ENCODE measurements at regions not wholly inside any gene's neighbourhood (a gene's known extent, or its start where the extent isn't known, plus 50 kb on each side); places are given as distances from the start of the nearest gene placed in this dataset.

GRCh38 chr16:5549802-5550201, 452.2 kb upstream of the EEF2KMT start:
- no peak for DNase-seq

- DNase-seq: no peak
Measured at GRCh38 chr16:5541356-5541755, 443.8 kb upstream of the EEF2KMT start.

- no peak for DNase-seq
Measured at GRCh38 chr16:5537347-5537746, 439.8 kb upstream of the EEF2KMT start.

- no peak for DNase-seq
Measured at GRCh38 chr16:5533321-5533888, 435.8 kb upstream of the EEF2KMT start.

- DNase-seq: no peak
Measured at GRCh38 chr16:5527817-5528216, 430.2 kb upstream of the EEF2KMT start.

- no peak for DNase-seq
Measured at GRCh38 chr16:5526826-5527225, 429.2 kb upstream of the EEF2KMT start.

GRCh38 chr16:5523829-5524228, 426.2 kb upstream of the EEF2KMT start:
- DNase-seq: no peak

GRCh38 chr16:5516115-5516514, 418.5 kb upstream of the EEF2KMT start:
- no peak for DNase-seq

GRCh38 chr16:5512014-5512413, 414.4 kb upstream of the EEF2KMT start:
- no peak for DNase-seq

GRCh38 chr16:5510819-5511370, 413.3 kb upstream of the EEF2KMT start:
- DNase-seq: no peak

GRCh38 chr16:5509794-5510193, 412.2 kb upstream of the EEF2KMT start:
- DNase-seq: no peak

GRCh38 chr16:5509336-5509735, 411.7 kb upstream of the EEF2KMT start:
- DNase-seq: no peak

- DNase-seq: no peak
Measured at GRCh38 chr16:5508371-5508770, 410.8 kb upstream of the EEF2KMT start.

GRCh38 chr16:5506021-5506420, 408.4 kb upstream of the EEF2KMT start:
- no peak for DNase-seq

GRCh38 chr16:5505091-5505887, 407.7 kb upstream of the EEF2KMT start:
- no peak for DNase-seq

- no peak for DNase-seq
Measured at GRCh38 chr16:5504064-5504781, 406.6 kb upstream of the EEF2KMT start.

- no peak for DNase-seq
Measured at GRCh38 chr16:5502944-5503343, 405.3 kb upstream of the EEF2KMT start.

- peak; percentile 8 for DNase-seq
Measured at GRCh38 chr16:5502467-5502869, 404.9 kb upstream of the EEF2KMT start.

GRCh38 chr16:5500526-5500925, 402.9 kb upstream of the EEF2KMT start:
- DNase-seq: no peak

- no peak for DNase-seq
Measured at GRCh38 chr16:5498562-5498961, 401.0 kb upstream of the EEF2KMT start.

GRCh38 chr16:5496013-5496412, 398.4 kb upstream of the EEF2KMT start:
- DNase-seq: no peak

- DNase-seq: peak; percentile 27
Measured at GRCh38 chr16:5490499-5490898, 392.9 kb upstream of the EEF2KMT start.

- DNase-seq: no peak
Measured at GRCh38 chr16:5488581-5488980, 391.0 kb upstream of the EEF2KMT start.

- no peak for DNase-seq
Measured at GRCh38 chr16:5487728-5488127, 390.1 kb upstream of the EEF2KMT start.
